ENCODE measurements at regions not wholly inside any gene's neighbourhood (a gene's known extent, or its start where the extent isn't known, plus 50 kb on each side); places are given as distances from the start of the nearest gene placed in this dataset.

- no peak for TF ChIP-seq CTCF (IDR thresholded peaks at IDR 0.05; ENCODE audit: insufficient read depth, missing control alignments)
- no peak for DNase-seq (ENCODE audit: insufficient read length, low spot score)
- FAIRE-seq, result no peak
Measured at GRCh38 chr11:131070365-131070764, 154.1 kb upstream of the SNX19 start.

- FAIRE-seq (no peak), DNase-seq (ENCODE audit: insufficient read length, low spot score) (no peak)
- TF ChIP-seq CTCF (IDR thresholded peaks at IDR 0.05; ENCODE audit: insufficient read depth, missing control alignments), result no peak
Measured at GRCh38 chr11:131073167-131073566, 156.9 kb upstream of the SNX19 start.

GRCh38 chr11:131074573-131074972 lies 158.3 kb upstream of the SNX19 start:
- TF ChIP-seq CTCF (IDR thresholded peaks at IDR 0.05; ENCODE audit: insufficient read depth, missing control alignments), result no peak
- no peak for FAIRE-seq

GRCh38 chr11:131077340-131077739 lies 161.1 kb upstream of the SNX19 start:
- FAIRE-seq, result no peak

More at GRCh38 chr11:131074573-131074972, 158.3 kb upstream of the SNX19 start:
- no peak for DNase-seq (ENCODE audit: insufficient read length, low spot score)

GRCh38 chr11:131079036-131079435 lies 162.8 kb upstream of the SNX19 start:
- no peak for FAIRE-seq
- no peak for DNase-seq (ENCODE audit: insufficient read length, low spot score)
- TF ChIP-seq CTCF (IDR thresholded peaks at IDR 0.05; ENCODE audit: insufficient read depth, missing control alignments), result no peak

More at GRCh38 chr11:131077340-131077739, 161.1 kb upstream of the SNX19 start:
- no peak for TF ChIP-seq CTCF (IDR thresholded peaks at IDR 0.05; ENCODE audit: insufficient read depth, missing control alignments)
- DNase-seq (ENCODE audit: insufficient read length, low spot score), result no peak

- DNase-seq (ENCODE audit: insufficient read length, low spot score) (no peak), FAIRE-seq (no peak)
- no peak for TF ChIP-seq CTCF (IDR thresholded peaks at IDR 0.05; ENCODE audit: insufficient read depth, missing control alignments)
Measured at GRCh38 chr11:131089727-131090245, 173.5 kb upstream of the SNX19 start.

GRCh38 chr11:131092469-131092868 lies 176.2 kb upstream of the SNX19 start:
- TF ChIP-seq CTCF (IDR thresholded peaks at IDR 0.05; ENCODE audit: insufficient read depth, missing control alignments), result no peak
- DNase-seq (ENCODE audit: insufficient read length, low spot score) (no peak), FAIRE-seq (no peak)

Measured in D721Med (cell line).